Hematopoietic multipotent progenitor cell treated with erythropoietin and hydrocortisone succinate and interleukin-3 and kit ligand, for 4 days (in vitro differentiated cells): ENCODE measurements at regions not wholly inside any gene's neighbourhood (a gene's known extent, or its start where the extent isn't known, plus 50 kb on each side); places are given as distances from the start of the nearest gene placed in this dataset.
"Not testable (repeated sequence)": the region's sequence is repeated elsewhere in the genome, so short reads cannot be mapped to it uniquely, and the experiment has no call there.

ENCODE experiments used
- DNase-seq: peaks from one replicate; pipeline ENCODE4 v3.0.0-alpha.2; 2015

DNA sequence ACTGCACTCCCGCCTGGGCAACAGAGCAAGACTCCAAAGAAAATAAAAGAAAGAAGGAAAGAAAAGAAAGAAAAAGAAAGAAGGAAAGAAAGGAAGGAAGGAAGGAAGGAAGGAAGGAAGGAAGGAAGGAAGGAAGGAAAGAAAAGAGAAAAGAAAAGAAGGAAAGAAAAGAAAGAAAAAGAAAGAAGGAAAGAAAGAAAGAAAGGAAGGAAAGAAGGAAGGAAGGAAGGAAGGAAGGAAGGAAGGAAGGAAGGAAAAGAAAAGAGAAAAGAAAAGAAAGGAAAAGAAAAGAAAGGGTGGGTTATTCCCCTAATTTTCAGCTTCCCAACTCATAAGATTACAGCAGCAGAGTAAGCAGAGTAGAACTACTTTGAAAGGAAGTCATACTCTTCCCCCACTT is 64.4 kb downstream of the TMEM200C start:
- not testable (repeated sequence) for DNase-seq

- no peak for DNase-seq
Measured at GRCh38 chr18:5828913-5829312, 66.4 kb downstream of the TMEM200C start.

DNA sequence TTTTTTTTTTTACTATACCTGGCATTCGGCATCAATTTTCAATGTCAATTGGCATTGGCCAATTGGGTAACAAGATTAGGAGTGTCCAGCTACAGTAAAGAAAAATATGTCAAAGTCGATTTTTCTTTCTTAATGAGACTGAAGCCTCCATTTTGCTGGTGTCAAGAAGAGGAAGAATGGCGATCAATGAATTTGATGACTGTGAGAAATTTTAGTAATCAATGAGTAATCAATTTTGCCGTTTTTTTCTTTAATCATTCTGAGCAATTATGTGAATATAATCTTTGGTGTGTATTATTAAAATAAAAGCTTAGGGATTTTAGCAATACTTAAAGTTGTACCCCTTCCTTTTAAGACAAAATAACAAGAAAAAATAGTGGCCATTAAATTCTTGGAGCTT is 69.7 kb downstream of the TMEM200C start:
- no peak for DNase-seq

GRCh38 chr18:5824370-5824984 is 70.8 kb downstream of the TMEM200C start:
- DNase-seq, result no peak

GRCh38 chr18:5817816-5818215 is 77.5 kb downstream of the TMEM200C start:
- no peak for DNase-seq

GRCh38 chr18:5806860-5807259 is 88.5 kb downstream of the TMEM200C start:
- DNase-seq, result no peak

DNA sequence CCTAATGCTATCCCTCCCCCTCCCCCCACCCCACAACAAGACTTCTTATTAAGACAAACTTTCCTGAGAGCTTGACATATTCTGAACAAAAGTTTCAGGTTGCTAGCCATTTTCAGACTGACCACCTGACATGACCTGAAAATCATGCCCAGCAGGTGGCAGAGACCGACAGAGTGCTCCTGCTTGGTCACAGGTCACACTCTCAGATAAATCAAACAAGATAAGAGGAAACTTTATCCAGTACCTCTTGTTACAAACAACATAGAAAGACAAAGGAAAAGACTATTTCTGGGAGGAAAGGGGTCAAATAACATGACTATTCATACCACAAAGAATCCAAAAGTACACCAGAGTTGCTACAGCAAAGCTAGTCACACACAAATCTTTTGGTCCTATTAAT is 107.4 kb downstream of the TMEM200C start:
- DNase-seq, result no peak

DNA sequence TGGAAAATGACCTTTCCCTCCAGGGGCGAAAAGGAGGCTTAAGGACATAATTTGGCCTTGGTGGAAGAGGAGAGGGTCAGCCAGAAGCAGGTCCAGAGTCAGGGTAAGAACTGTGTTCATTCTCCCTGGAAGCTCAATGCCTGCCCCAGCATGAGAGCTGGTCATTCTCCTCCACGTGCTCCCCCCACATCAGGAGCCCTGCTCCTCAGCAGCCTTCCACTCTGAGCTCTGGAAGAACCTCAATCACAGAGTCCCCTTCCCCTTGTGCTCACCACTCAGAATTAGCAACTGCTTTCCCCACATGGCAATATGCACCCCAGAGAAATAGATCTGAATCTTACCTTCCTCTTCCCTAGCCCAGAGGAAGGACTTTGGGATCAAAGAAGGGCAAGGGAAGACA is 115.4 kb downstream of the TMEM200C start:
- DNase-seq, result no peak

GRCh38 chr18:5772306-5773105 is 122.8 kb downstream of the TMEM200C start:
- DNase-seq, result no peak

GRCh38 chr18:5771343-5771742 is 124.0 kb downstream of the TMEM200C start:
- DNase-seq, result no peak

DNA sequence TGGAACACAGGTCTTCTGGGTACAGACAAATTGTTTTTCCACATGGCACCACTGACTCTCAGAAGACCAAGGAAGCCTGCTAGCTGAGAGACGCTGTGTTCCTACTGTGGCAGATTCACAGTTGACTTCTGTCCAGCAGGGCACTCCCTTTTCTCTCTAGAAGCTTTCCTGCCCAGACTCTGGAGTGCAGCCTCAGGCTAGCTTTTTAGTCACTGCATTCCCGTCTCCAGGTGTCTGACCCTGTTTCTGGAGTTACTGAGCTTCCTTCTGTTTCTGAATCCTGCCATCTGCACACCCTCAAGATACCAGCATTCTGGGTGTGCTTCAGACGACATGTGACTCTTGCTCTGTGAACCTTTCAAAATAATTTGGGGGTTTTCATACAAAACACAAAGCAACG is 125.1 kb downstream of the TMEM200C start:
- no peak for DNase-seq

DNA sequence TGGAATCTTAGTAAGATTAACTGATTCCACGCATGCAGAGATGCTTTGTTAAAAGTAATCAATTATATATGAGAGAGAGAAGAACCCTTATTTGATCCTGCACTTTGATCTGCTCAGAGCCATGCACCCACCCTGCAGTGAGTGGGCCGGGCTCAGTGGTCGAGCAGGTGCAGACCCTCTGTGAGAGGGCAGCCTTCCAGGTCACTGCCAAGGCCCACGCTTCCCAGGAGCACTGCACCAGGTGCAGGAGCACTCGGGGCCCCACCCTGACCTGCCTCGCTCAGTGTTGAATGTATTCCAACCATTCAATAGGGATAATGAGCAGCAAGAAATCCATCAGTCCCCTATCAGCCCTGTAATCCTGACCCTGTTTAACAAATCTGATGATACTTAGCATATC is 126.9 kb downstream of the TMEM200C start:
- DNase-seq, result no peak

DNA sequence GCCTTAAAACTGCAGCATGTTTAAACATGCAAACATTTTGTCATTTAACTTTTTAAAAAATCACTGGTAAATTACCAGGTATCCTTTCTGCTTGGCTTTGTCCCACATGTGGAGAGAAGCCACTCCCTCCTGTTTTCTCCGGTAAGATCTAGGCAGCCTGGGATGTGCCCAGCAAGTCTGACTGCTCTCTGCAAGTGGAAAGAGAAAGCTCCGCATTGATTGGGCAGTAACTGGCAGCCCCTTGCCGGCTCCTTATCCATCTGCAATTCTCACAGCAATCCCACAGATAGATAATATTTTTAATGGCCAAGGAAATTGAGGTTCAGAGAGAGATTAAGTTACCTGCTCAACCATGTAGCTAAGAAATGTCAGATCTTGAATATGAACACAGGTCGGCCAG is 136.1 kb downstream of the TMEM200C start:
- DNase-seq, result no peak

- DNase-seq, result no peak
Measured at GRCh38 chr18:5756823-5757222, 138.5 kb downstream of the TMEM200C start.

- DNase-seq, result no peak
Measured at GRCh38 chr18:5747678-5748077, 147.6 kb downstream of the TMEM200C start.

DNA sequence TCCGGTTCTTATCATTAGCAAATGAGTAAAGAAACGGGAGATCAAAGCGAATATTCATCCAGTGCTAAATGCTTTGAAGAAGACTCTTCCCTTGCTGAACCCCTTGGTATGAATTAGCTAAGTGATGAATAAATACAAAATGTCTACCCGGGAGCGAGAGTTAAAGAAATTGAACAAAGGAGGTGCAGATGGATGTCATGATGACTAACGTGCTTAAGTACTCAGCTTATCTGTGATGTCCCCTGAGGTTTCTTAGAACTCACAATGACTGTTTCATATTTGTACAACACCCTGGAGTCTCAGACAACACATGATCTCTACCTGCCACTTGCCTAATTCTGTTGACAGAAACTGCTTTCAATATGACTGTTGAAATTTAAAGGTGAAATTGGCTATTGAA is 148.5 kb downstream of the TMEM200C start:
- no peak for DNase-seq

- DNase-seq, result no peak
Measured at GRCh38 chr18:5744659-5745058, 150.7 kb downstream of the TMEM200C start.

DNA sequence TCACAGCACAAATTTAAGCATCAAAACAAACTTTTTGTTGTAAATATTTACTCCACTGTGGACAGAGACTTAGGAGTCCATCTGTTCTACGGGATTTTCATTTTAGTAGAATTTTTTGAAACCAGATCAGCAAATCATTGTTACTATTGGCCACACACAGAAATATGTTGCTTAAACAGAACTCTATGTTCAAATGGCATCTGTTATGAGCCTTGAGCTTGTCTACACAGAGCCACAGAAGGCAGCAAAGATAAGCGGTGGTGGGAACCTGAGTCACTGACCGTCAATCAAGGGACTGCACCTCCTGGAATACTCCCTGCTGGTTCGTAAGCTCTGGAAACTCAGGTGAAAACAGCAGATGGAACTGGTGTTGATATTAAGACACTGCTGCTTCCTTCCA is 156.8 kb downstream of the TMEM200C start:
- DNase-seq, result no peak

DNA sequence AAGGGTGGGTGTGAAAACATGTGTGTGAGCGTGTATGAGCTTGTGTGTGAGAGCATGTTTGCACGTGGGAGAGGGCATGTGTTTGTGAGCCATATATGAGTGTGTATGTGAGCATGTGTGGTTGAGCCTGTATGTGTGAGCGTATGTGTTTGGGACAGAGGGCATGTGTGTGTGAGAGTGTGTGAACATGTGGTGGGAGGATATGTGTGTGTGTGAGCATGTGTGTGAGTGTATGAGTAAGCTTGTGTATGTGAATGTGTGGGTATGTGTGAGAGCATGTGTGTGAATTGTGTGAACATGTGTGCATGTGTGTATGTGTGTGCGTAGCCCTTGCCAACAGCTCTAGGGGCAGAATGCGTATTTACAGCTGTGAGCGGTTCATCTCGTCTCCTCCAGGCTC is 163.0 kb downstream of the TMEM200C start:
- no peak for DNase-seq

GRCh38 chr18:5729983-5730699 is 165.2 kb downstream of the TMEM200C start:
- DNase-seq, result no peak

- no peak for DNase-seq
Measured at GRCh38 chr18:5728531-5728930, 166.8 kb downstream of the TMEM200C start.

DNA sequence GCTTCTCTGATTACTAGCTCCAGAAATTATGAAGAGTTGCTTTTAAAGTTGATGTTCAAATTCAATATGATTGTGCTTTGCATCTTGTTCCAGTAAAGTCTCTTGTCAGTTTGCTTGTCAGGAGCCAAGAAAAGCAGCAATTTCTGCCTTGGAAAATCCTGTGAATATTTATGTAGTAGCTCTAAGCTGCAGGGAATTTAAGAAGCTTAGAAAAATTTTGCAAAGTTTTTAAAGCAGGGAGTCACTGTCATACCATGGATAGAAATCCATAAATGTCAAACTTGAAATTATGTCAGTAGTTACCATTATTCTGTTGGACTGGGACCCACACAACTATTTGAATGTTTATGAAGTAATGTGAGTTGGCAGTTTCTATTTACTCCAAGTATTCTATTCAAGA is 169.3 kb downstream of the TMEM200C start:
- DNase-seq, result no peak

- no peak for DNase-seq
Measured at GRCh38 chr18:5721924-5722323, 173.4 kb downstream of the TMEM200C start.

DNA sequence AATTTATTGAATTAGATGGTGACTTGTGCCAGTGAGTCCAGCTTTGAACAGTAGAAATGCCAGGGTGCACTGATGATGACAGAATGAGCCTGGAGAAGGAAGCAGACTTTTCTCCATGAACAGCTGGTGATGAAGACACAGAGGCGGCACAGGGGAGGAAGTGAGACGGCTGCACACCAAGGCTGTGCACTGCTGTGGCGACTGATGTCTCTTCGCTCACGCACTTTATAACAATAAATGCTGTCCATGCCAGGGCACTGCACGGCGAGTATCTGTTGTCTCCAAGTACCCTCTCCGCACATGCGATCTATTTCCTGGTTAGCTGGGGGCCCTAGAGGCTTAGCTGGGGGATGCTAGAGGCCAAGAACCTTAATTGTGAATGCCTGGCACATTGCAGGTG is 175.2 kb downstream of the TMEM200C start:
- DNase-seq, result no peak
